ENCODE measurements at regions not wholly inside any gene's neighbourhood (a gene's known extent, or its start where the extent isn't known, plus 50 kb on each side); places are given as distances from the start of the nearest gene placed in this dataset.

GRCh38 chr14:104339829-104340228 lies 201.4 kb downstream of the KIF26A start:
- DNase-seq: no peak
- Mint-ChIP-seq H3K4me1 (ENCODE audit: low read depth, unreplicated experiment) (peaks cover 2% of the 10 kb centered on the region), H3K36me3 (ENCODE audit: unreplicated experiment) (peaks cover 10% of the 10 kb centered on the region), H3K9me3 (ENCODE audit: unreplicated experiment) (peaks cover 4% of the 10 kb centered on the region), H3K4me3 (ENCODE audit: unreplicated experiment) (no peak overlapping the region), H3K27me3 (ENCODE audit: unreplicated experiment) (peaks cover 2% of the 10 kb centered on the region), H3K27ac (ENCODE audit: unreplicated experiment) (no peak overlapping the region)
- TF ChIP-seq, protein P1, sequence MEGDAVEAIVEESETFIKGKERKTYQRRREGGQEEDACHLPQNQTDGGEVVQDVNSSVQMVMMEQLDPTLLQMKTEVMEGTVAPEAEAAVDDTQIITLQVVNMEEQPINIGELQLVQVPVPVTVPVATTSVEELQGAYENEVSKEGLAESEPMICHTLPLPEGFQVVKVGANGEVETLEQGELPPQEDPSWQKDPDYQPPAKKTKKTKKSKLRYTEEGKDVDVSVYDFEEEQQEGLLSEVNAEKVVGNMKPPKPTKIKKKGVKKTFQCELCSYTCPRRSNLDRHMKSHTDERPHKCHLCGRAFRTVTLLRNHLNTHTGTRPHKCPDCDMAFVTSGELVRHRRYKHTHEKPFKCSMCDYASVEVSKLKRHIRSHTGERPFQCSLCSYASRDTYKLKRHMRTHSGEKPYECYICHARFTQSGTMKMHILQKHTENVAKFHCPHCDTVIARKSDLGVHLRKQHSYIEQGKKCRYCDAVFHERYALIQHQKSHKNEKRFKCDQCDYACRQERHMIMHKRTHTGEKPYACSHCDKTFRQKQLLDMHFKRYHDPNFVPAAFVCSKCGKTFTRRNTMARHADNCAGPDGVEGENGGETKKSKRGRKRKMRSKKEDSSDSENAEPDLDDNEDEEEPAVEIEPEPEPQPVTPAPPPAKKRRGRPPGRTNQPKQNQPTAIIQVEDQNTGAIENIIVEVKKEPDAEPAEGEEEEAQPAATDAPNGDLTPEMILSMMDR (IDR thresholded peaks at IDR 0.05; ENCODE audit: partially characterized antibody, unreplicated experiment): no peak

DNA sequence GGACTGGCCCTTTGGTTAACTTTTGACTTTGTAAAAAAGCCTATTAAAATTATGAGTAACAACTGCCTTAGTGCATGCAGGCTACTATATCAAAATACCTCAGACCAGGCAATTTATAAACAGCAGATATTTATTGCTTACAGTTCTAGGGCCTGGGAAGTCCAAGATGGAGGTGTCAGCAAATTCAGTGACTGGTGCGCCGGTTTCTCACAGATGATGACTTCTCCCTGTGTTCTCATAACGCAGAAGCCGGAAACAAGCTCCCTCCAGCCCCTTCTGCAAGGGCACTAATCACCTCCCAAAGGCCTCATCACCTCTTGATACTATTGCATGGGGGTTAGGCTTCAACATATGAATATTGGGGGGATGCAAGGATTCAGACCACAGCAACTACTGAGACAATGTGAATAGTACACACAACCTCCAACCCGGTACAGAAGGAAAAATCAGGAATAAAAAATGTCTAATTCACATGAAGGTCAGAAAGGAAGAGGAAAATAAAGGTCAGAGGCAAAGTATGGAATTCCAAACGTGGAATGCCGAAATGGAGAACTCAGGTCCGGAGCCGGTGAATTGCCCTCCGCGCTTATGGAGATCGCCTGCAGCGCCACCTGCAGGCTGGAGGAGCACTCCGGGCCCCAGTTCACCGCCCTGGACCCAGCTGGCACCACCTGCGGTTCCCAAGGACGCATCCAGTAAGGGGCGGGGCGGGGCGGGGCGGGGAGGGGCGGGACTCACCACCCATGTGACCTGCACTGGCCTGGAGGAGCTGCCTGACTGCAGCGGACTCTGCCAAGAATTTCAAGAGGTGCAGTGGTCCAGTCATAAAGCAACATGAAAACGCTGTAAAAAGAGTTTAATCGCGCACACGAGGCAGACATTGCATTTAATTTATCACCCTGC lies 203.4 kb downstream of the KIF26A start:
- no peak overlapping the region for H3K27ac Mint-ChIP-seq (ENCODE audit: unreplicated experiment)
- peak; percentile 91 for DNase-seq
- H3K4me3 Mint-ChIP-seq (ENCODE audit: unreplicated experiment): peak overlapping the region; percentile 10
- TF ChIP-seq, protein P1 (IDR thresholded peaks at IDR 0.05; ENCODE audit: partially characterized antibody, unreplicated experiment): peak; percentile 84
- H3K36me3 Mint-ChIP-seq (ENCODE audit: unreplicated experiment): peaks cover 10% of the 10 kb centered on the region
- peaks cover 6% of the 10 kb centered on the region for H3K27me3 Mint-ChIP-seq (ENCODE audit: unreplicated experiment)
- H3K4me1 Mint-ChIP-seq (ENCODE audit: low read depth, unreplicated experiment): peaks cover 2% of the 10 kb centered on the region
- peaks cover 4% of the 10 kb centered on the region for H3K9me3 Mint-ChIP-seq (ENCODE audit: unreplicated experiment)

DNA sequence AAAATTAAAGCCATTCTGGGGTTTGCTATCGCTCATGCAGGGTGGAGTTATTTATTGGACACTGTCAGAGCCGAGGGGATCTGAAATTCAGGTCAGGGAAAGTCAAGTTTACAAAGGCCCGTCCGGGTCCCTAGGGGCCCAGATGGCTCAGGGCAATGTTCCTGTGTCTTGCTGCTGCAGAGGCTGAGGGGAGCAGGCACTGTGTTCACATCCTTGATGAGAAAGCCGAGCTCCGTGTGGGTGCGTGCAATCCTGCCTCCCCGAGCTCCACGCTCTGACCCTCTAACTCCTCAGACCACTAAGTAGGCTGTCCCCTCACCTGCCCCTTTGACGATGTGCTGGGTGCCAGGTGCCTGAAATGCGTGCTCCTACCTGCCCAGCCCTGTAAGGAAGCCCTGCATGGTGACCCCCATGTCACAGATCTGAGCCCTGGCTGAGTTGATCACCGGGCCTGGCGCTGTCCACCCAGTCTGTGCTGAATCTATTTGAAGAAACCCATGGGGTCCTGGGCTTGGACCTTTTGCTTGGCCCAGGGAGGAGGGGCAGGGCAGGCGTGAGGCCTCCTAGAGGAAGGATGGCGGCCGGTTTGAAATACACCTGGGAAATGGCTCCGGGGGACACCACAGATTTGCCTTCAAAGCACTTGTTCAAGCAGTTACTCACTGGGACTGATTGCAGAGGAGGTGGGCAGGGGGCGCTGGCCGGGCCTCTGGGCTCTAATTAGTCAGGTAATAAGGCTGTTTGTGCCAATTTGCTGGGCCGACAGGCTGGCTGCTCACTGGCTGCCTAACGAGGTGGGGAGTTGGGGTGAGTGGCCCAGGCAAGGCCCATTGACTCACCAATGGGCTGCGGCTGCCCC lies 204.3 kb downstream of the KIF26A start:
- no peak for DNase-seq
- Mint-ChIP-seq H3K36me3 (ENCODE audit: unreplicated experiment) (peaks cover 10% of the 10 kb centered on the region), H3K9me3 (ENCODE audit: unreplicated experiment) (peaks cover 4% of the 10 kb centered on the region), H3K4me3 (ENCODE audit: unreplicated experiment) (no peak overlapping the region), H3K27ac (ENCODE audit: unreplicated experiment) (no peak overlapping the region), H3K4me1 (ENCODE audit: low read depth, unreplicated experiment) (peaks cover 2% of the 10 kb centered on the region), H3K27me3 (ENCODE audit: unreplicated experiment) (peaks cover 6% of the 10 kb centered on the region)
- TF ChIP-seq, protein P1 (IDR thresholded peaks at IDR 0.05; ENCODE audit: partially characterized antibody, unreplicated experiment): no peak

- no peak for DNase-seq
- Mint-ChIP-seq H3K27ac (ENCODE audit: unreplicated experiment) (no peak overlapping the region), H3K36me3 (ENCODE audit: unreplicated experiment) (peaks cover 12% of the 10 kb centered on the region), H3K27me3 (ENCODE audit: unreplicated experiment) (peaks cover 6% of the 10 kb centered on the region), H3K4me3 (ENCODE audit: unreplicated experiment) (no peak overlapping the region), H3K4me1 (ENCODE audit: low read depth, unreplicated experiment) (peaks cover 2% of the 10 kb centered on the region), H3K9me3 (ENCODE audit: unreplicated experiment) (peaks cover 3% of the 10 kb centered on the region)
- TF ChIP-seq, protein P1 (IDR thresholded peaks at IDR 0.05; ENCODE audit: partially characterized antibody, unreplicated experiment): no peak
Measured at GRCh38 chr14:104343294-104343625, 204.9 kb downstream of the KIF26A start.

Measured in glutamatergic neuron (in vitro differentiated cells).